NCI-H526 treated with DMSO at 0.1 percent for 48 hours (cell line): ENCODE measurements at regions not wholly inside any gene's neighbourhood (a gene's known extent, or its start where the extent isn't known, plus 50 kb on each side); places are given as distances from the start of the nearest gene placed in this dataset.
"Not testable (repeated sequence)": the region's sequence is repeated elsewhere in the genome, so short reads cannot be mapped to it uniquely, and the experiment has no call there.

Source experiments
- DNase-seq: peaks from one replicate; lab custom pipeline; 2025; lab: John Stamatoyannopoulos, UW

- no peak for DNase-seq
Observed at GRCh38 chr3:17833786-17834559, 91.5 kb upstream of the TBC1D5 start.

- DNase-seq = no peak
Observed at GRCh38 chr3:17832016-17832415, 89.6 kb upstream of the TBC1D5 start.

DNA sequence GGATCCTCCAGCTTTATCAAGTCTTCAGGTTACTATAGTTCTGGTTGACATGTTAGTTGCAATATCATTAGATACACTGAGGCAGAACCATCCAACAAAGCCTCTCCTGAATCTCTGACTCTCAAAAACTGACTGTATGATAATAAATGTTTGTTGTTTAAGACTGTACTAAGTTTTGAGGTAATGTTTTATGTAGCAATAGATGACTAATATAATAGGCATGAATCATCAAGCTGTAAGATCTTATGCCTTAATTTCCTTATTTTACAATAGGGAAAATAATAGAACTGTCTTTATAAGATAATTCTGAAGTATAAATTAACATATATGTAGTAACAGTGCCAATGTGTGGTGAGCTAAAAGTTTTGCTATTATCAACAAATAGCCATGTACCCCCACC is 88.9 kb upstream of the TBC1D5 start:
- DNase-seq = no peak

DNA sequence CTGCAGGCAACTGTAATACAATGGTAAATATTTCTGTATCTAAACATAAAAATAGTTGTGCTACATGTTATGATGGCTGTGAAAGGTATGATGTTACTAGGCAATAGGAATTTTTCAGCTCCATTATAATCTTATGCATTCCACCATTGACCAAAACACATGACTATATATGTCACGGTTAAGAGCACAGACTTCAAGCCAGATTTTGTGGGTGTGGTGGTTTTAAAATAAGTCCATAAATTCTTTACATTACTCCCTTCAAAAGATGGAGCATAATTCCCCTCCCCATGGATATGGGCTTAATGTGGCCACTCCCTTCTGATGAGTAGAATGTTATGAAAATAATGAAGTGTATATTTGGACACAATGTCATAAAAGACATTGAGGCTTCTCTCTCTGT is 88.4 kb upstream of the TBC1D5 start:
- no peak for DNase-seq

- no peak for DNase-seq
Observed at GRCh38 chr3:17828388-17828787, 86.0 kb upstream of the TBC1D5 start.

DNA sequence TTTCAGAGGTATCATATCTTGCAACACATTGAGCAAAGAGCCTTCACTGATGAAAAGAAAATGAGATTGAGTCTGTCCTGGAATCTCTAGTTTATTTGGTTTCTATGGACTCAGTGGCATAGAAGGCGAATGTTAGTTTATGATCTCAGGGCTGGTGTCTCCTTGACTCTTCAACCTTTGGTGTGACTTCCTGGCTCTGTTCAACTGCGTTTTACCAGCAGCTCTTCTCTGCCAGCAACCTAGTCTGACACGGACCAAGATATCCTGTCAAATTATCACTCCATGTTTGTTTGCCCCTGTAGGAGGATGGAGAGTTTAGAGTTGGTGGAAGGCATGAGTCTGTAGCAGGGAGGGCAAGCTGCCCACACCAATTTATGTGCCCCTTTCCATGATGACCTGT is 82.9 kb upstream of the TBC1D5 start:
- DNase-seq = no peak

DNA sequence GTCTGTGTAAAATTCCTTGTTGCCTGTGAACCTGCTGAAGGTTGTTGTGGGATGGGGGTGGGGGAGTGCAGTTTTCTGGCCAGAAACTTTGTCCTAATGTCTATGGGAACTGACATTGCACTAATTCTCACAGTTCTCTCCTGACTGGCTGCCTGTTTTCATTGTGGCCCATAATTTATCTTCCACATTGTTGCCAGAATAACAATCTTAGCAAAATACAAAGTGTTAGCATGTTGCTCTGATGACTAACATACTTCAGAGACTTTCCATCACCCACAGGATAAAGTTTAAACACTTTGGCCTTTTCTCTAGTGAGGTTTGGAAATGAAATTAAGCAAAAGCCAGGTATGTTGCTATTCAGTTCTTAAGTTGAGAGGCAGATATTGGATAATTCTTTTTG is 81.4 kb upstream of the TBC1D5 start:
- DNase-seq = no peak

DNA sequence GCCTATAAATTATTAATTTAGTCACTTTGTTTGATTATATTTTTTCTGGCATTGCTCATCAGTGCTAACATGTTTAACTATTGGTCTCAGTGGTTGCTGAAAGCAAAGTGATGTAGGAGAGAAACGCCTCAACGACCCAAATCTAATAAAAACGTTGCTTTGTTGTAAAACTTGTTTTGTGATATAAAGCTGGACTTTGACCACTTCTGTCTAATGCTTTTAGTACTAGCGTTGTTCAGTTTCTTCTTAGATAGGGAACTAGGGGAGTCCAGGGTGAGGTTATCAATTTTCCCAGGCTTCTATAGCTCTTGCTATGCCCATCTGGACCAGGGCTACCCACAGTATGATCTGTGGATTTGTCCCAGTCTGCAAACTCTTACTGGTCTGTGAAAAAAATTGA is 80.6 kb upstream of the TBC1D5 start:
- DNase-seq = no peak

- DNase-seq = no peak
Observed at GRCh38 chr3:17820704-17821103, 78.3 kb upstream of the TBC1D5 start.

DNA sequence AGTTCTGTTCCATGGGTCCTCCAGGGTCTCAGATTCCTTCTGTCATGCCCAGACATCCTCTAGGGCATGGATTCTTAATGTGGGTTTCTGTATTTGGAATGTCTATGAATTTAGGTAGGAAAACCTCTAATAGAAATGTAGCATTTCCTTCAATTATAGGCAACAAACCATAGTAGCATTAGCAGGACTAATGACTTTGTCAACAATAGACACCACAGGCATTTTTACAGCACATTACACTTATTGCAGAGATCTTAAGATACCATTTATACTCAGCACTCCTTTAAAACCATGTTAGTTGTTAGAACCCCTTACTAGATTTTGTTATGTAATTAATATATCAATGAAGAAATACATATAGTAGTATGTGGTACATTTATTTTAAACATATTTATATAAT is 77.8 kb upstream of the TBC1D5 start:
- DNase-seq = no peak

- DNase-seq = not testable (repeated sequence)
Observed at GRCh38 chr3:17817973-17818372, 75.5 kb upstream of the TBC1D5 start.

DNA sequence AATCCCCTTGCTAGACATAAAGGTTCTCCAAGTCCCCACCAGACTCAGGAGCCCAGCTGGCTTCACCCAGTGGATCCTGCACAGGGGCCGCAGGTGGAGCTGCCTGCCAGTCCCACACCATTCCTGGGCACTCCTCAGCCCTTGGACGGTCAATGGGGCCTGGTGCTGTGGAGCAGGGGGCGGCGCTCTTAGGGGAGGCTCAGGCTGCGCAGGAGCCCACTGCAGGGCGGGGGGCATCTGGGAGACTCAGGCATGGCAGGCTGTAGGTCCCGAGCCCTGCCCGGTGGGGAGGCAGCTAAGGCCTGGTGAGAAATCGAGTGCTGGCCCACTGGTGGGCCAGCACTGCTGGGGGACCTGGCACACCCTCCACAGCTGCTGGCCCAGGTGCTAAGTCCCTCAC is 75.1 kb upstream of the TBC1D5 start:
- DNase-seq = no peak

DNA sequence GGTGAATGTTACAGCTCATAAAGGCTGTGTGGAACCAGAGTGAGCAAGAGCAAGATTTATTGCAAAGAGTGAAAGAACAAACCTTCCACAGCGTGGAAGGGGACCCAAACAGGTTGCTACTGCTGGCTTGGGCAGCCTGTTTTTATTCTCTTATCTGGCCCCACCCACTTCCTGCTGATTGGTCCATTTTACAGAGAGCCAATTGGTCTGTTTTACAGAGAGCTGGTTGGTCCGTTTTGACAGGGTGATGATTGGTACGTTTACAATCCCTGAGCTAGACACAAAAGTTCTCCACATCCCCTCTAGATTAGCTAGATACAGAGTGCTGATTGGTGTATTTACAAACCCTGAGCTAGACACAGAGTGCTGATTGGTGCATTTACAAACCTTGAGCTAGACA is 74.4 kb upstream of the TBC1D5 start:
- DNase-seq = not testable (repeated sequence)

- DNase-seq = not testable (repeated sequence)
Observed at GRCh38 chr3:17812328-17812727, 69.9 kb upstream of the TBC1D5 start.

- DNase-seq = no peak
Observed at GRCh38 chr3:17811646-17812045, 69.2 kb upstream of the TBC1D5 start.

GRCh38 chr3:17810759-17811158 is 68.3 kb upstream of the TBC1D5 start:
- no peak for DNase-seq

DNA sequence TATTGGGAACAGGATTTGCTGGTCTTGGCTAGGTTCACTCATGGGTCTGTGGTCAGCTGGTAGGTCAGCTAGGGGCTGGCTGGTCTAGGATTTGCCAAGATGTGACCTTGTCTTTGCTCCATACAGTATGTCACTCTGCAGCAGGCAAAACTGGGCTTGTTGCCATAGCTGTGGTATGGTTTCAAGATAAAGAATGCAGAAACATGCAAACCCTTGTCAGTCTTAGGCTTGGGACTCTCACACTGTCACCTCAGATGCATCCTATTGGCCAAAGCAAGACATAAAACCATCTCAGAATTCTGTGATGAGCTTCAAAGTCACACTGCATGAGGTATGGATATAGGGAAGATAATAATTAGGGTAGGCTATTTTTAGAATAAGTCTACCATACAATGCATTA is 66.6 kb upstream of the TBC1D5 start:
- DNase-seq = no peak

- DNase-seq = no peak
Observed at GRCh38 chr3:17806876-17807275, 64.4 kb upstream of the TBC1D5 start.

- DNase-seq = no peak
Observed at GRCh38 chr3:17806201-17806600, 63.8 kb upstream of the TBC1D5 start.

- no peak for DNase-seq
Observed at GRCh38 chr3:17805461-17805940, 63.1 kb upstream of the TBC1D5 start.

GRCh38 chr3:17802950-17803349 is 60.5 kb upstream of the TBC1D5 start:
- DNase-seq = no peak

- DNase-seq = no peak
Observed at GRCh38 chr3:17801131-17801530, 58.7 kb upstream of the TBC1D5 start.

DNA sequence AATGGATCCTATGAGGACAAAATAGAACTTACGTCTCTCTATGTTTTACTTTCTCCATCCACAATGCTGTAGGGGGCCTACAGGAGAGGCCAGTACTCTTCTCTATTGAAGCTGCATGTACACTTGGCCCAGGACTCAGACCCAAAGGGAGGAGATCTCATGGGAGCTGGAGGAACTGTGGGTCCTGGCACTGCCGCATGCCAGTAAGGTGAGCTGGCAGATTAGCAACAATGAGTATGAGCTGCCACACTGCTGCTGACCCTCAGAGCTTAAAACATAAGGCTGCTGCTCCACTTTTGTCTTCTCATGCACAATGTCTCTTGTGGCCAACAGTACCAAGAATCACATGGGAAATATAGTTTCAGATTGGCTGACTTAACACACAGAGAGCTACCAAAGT is 57.8 kb upstream of the TBC1D5 start:
- no peak for DNase-seq

GRCh38 chr3:17799312-17799711 is 56.9 kb upstream of the TBC1D5 start:
- no peak for DNase-seq
